ENCODE measurements at regions not wholly inside any gene's neighbourhood (a gene's known extent, or its start where the extent isn't known, plus 50 kb on each side); places are given as distances from the start of the nearest gene placed in this dataset.

DNA sequence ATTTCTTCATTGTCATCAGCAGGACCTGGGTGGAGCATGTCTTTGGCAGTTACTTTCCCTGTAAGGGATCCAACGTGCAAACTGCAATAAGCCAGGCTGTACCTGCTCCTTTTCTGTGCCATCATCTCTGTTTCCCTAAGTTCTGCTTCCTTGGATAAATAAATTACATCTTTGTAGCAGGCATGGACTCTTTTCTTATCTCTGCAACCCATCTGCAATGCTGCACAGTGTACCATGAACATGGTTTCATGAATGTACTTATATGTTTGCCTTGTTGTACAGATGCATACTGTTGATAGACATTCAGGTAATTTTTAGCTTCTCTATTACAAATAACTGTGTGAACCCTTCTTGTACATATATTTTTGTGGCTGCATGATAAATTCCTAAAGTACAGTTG lies 616.7 kb upstream of the PIK3C3 start:
- no peak for DNase-seq

DNA sequence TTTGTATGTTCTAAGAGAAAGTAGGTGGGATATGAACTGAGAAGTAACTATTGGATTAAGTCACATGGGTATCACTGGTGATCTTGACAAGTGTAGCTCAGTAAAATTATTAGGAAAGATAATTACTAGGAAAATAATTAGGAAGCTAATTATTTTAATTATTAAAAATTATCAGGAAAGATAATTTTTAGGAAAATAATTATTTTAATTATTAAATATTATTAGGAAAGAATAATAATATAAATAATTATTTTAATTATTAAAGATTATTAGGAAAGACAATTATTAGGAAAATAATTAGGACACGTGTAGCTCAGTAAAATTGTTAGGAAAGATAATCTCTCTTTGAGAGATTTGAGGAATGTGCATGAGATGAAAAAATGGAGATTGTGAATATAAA lies 623.4 kb upstream of the PIK3C3 start:
- no peak for DNase-seq

DNA sequence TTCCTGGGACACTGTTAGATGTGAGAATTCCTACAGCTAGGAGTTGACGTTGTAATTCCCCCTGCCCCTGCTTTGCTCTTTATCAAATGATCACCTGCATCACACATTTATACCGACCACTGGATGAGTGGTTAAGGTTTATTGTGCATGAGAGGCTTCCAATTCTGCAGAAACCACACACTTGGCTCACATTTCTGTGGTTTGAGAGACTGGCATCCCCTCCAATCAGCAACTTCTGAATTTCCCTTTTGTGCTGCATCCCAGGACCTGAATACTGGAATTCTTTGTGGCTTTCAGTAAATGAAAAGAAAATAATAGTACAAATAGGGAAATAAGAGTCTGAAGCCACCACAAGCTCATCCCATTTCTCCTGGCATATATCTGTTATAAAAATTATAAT lies 628.7 kb upstream of the PIK3C3 start:
- DNase-seq: no peak

DNA sequence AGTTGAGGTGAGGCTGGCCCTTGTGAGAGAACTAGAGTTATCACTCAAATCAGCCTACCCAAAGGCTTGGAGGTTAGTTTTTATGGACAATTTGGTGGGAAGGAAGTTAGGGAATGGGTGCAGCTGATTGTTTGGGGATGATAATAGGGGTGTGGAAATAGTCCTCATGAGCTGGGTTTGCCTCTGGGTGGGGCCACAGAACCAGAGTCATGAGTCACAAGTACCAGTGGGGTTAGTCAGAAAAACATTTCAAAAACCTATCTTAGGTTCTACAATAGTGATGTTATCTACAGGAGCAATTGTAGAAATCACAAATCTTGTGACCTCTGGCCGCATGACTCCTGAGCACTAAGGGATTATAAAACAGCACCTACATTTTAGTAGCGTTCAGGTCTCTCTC lies 630.1 kb upstream of the PIK3C3 start:
- DNase-seq: no peak

DNA sequence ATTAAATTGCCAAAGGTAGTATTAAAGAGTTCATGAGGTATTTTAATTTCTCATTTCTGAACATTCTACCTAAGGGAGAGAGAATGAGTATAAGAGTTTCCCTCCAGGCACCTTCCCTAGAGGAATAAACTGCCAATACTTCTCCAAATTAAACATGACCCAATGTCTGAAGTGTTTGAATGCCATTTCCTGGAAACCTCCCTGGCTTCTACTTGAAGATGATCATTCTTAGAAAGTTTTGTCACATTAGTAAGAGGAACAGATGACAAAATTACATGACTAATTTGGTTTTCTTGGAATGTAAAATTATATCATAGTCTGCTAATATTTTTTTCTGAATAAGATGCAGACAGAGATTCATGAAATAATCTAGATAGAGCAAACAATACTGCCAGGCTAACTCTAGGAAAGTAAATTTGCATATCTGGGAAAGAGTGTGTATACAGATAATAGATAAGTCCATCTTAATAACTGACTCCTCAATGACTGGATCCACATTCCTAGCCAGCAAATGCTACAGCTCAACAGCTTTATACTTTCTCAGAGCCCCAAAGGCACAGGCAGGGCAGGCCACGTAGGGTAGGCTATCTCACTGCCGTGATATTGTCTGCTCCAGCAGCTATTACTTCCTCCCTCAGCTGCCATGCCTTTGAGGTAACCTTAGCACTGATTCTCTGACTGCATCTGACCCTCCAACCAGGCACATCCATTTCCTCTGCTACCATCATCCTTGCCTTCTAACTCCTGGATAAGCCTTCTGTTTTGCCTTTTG lies 630.8 kb upstream of the PIK3C3 start:
- DNase-seq: no peak

DNA sequence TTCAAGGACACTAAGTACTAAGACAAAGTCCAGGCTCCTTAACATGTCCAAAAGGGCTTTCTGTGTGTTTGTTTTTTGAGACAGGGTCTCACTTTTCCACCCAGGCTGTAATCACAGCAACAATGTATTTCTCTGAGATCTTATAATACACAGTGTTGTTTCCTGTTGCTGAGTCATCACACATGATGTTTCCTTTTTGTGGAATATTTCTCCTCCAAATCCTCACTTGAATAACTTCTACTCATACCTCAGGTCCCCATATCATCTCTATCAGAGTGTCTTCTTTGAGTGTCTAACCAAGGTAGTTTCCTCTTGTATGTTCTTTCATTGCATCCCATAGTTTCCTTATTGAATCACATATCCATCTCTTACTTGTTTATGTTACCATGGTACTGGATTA lies 632.0 kb upstream of the PIK3C3 start:
- DNase-seq: no peak

DNA sequence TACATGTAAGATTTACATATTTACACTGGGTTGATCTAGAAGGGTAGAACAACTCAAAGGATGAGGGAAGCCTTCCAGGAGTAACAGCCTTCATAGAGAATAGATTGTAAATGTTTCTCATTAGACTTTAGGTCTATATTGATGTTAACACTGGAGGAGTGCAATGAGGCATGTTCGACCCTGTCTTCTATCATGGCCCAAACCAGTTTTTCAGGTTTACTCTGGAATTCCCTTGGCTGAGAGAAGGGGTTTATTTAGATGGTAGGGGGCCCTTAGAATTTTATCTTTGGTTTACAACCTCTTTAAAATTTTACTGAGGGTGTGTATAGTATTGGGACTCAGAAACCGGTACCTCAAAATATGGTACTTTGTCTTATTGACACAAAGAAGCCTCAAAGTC lies 634.9 kb upstream of the PIK3C3 start:
- DNase-seq: no peak

DNA sequence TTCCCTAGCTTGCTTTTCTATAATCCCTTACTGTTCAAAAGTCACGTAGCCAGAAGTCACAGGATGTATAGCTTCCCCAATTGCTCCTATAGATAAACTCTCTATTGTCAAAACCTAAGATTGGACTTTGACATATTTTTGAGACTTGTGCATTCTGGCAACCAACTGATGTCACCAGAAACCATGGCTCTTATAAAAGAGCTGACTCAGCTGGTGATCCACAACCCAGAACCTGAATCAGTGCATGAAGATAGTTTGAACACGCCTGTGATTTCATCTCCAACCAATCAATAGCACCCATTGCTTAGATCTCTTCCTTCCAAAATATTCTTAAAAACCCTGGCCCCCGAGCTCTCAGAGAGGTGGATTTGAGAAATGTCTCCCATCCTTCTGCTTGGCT lies 639.9 kb upstream of the PIK3C3 start:
- no peak for DNase-seq

DNA sequence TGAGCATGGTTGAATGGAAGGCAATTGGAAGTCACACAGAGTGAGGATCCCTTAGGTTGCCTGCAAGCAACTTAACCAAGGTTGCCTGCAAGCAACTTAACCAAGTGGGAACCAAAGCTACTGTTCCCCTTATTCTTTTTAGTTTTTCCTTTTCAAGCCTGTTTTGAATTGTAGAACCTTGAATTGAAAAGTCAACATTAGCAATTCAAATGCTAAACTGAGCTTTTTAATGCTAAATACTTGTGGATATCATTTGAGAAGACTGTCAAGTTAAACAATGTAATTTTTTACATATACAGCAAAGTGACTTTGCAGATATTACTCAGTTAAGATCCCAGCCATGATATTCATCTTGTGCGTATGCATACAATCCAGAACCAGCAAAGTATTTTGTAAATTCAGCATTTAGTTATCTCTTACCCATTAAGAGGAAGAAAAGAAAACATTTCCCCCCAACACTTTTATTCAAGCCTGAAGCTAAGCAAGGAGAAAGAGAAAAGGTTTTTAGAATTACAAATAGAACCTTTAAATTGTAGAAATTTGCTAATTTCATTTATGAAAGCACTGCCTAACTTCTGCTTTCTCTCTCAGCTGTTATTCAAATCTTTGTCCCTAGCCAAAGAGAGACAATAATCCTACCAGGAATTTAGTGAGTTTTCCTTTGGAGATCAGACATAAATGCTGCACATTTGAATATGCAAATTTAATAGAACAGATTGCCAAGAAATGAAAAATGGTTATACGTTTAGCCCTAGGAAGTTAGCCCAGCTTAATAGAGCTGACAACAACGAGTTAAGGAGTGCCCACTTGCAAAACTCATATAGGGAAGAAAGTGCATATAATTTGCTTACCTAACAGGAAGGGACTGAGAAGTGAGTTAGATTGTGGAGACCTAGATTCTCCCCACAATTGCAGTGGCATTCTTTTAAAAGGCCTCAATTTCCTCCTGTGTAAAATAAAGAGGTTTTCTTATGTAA lies 643.2 kb upstream of the PIK3C3 start:
- DNase-seq: no peak

DNA sequence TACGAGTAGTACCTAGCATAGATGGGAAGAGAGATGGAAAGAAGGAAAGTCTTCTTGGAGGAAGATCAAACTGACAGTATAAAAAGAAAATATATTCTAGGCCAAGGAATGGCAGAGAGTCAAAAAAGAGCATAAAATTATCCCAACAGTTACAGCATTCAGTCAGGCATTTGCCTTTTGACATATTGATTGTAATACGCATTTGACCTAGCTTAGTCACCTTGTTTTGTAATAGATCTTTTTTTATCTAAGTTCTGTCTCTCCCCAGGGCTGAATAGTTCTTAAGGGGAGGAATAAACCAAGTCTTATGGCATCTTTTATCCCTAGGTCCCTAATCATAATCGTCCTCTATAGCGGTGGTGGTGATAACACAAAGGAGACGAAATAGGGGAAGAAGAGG lies 657.3 kb upstream of the PIK3C3 start:
- DNase-seq: no peak

DNA sequence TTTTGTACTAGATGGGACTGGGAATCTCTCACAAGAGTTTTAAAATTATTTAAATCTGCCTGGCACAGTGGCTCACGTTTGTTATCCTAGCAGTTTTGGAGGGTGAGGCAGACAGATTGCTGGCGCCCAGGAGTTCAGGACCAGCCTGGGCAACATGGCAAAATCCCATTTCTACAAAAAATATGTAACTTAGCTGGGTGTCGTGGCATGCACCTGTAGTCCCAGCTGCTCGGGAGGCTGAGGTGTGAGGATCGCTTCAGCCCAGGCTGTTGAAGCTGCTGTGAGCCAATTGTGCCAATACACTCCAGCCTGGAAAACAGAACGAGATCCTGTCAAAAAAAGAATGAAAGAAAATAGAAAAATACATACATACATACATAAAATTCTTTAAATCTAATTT lies 685.7 kb upstream of the PIK3C3 start:
- no peak for DNase-seq

DNA sequence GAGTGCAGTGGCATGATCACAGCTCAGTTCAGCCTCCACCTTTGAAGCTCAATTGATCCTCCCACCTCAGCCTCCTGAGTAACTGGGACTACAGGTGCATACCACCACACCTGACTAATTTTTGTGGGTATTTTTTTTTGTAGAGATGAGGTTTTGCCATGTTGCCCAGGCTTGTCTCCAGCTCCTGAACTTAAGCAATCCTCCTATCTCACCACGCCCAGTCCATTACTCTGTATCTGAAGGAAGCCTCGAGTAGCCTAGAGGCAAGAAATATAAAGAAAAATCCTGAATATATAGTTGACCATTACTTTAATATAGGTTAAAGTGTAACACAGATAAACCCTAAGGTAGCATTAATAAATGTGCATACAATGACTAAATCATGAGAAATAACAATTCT lies 686.8 kb upstream of the PIK3C3 start:
- no peak for DNase-seq

DNA sequence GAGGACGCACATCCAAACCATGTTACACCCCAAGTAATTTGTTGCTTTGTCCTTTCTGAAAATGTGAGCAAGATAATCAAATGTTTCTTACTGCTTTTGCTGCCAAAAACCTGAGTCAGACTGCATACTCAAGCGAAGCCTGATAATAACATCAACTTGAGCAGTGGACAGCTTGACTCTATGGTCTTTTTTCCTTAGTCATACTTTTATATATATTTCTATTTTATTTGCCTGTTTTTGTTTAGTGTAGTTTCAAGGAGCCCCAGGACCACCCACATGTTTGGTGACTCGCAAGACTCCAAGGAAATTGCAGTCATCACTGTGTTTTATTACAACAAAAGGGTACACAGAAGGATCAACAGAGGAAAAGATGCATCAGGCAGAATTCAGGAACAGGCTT lies 688.4 kb upstream of the PIK3C3 start:
- DNase-seq: no peak

DNA sequence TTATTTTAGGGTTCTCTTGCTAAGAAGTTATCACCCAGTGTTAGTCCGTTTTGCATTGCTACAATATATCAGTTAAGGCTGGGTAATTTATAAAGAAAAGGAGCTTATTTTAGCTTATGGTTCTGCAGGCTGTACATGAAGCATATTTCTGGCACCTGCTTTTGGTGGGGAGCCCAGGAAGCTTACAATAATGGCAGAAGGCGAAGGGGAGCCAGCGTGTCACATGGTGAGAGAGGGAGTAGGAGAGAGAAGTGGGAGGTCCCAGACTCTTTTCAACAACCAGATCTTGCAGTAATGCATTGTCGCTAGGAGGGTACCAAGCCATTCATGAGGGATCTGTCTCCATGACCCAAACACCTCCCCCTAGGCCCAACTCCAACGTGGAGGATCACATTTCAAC lies 688.8 kb upstream of the PIK3C3 start:
- no peak for DNase-seq

DNA sequence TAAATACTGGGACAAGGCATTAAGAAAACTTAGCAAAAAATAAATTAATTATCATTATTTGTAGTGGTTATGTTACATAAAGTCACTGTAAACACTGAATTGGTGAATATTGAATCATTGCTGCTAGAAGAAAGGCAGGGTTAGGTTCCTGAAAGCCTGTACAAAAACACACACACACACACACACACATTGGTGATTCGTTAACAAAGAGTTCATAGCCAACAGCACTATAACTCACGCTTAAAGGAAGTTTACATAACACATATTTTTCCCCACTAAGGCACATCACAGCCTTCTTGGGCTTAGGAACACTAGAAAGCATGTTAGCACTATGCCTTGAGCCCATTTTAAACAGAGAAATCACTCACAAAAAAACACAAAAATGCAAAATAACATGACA lies 690.0 kb upstream of the PIK3C3 start:
- no peak for DNase-seq

DNA sequence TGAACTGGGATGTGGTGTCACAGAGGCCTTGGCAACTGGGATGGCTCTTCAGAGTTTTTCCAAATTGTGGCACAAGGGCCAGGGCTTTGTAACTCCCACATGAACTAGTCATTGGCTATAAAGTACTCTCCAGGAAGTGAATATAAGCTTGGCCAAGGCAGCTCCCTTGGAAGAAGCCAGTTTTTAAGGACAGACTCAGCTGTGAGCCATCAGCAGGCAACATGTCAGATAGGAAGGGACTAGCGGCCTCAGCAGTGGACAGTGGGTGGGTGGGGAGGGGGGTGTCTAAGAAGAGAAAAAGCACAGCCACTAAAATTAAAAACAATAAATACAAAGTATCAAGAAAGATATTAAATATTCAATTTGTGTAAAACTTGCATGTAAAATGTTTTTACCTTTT lies 691.1 kb upstream of the PIK3C3 start:
- no peak for DNase-seq

DNA sequence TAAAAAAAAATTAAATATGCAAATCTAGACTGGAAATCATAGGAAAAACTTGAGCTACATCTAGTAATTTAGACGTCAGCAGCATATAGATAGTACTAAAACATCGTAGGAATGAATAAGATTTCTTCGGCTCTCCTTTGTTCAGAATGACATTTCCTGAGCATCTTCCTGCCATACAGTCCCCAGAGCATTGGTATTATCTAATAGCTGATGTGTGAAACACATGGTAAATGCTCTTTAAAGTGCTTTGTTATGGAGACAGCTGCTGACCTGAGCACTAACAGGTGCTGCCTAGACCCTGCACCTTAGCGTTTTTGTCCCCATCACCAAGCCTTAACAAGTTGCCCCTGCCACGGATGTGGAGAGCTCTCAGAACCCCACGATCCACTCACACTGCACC lies 692.3 kb upstream of the PIK3C3 start:
- no peak for DNase-seq

DNA sequence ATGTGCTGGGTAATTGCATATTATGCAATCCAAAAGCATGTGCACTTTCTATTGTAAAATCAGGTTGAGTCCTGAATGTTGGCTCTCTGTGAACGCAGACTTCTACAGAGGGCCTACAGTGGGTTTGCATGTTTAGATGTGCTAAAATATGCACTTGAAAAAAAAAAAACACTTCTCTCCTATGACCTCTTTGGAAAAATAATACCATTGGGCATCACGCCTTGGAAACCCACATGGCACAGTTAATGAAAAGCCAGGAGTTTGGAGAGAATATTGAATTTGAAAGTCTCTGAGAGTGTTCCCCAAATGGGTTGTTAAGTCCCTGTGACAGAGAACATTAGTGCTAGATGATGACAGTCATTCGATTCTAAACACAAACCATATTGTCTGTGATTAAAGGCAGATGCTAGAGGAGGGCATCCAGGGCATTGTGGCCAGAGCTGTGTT lies 710.4 kb upstream of the PIK3C3 start:
- DNase-seq: no peak

DNA sequence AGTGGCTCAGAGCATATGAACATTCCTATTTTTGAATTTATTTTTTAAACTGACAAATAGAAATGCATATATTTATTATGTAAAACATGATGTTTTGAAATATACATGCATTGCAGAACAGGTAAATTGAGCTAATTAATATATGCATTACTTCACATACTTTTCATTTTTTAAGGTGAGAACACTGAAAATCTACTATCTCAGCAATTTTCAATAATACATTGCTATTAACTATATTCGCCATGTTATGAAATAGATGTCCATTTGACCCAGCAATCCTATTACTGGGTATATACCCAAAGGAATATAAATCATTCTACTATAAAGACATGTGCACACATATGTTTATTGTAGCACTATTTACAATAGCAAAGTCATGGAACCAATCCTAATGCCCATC lies 717.7 kb upstream of the PIK3C3 start:
- DNase-seq: no peak

DNA sequence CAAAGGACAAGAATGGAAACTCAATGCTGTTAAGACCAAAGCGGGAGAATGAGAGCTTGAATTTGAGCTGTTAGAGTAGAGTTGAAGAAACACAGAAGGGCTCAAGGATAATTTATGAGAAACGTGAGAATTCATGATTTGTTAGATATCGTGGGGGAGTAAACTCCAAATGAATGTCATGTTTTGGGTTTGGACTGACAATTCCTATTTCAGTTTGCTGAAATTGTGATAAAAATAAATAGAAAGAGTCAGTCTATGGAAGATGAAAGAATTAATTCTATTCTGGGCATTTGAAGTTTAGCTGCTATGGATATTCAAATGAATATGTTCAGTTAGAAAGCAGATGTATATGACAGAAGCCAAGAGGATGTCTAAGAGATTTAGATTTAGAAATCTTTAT lies 723.4 kb upstream of the PIK3C3 start:
- no peak for DNase-seq

DNA sequence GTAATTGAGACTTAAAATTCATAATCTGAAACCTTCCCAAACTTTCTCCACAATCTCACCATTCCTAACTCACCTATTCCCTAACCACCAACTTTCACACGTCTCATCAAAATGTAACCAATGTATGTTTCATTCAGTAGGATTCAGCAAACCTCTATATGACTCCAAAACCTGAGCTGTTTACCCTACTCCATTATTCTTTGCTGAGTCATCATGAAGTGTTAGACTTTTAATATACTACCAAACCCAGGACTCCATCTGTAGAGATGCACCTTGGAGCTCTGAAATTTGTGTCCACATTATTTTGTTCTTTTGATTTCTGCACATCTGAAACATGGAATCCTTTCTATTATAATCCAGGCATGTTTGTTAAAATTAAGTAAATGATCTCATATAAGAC lies 727.0 kb upstream of the PIK3C3 start:
- no peak for DNase-seq

DNA sequence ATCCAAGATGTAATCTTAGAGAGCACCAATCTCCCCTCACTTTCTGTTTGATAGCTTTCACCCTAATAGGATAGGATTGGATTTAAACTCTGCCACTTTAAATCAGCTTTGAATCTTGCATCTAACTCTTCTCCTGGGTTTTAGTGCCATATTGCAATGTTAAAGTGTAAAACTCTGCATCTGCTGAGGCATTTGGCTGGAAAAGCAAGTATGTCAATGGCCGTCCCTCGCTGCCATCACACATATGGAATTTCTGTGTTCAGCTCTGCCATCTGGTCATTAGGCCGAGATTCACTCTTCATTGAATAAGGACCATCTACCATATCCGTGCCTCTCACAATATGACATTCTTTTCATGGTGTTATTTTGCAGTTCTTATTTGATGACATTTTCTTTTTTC lies 728.1 kb upstream of the PIK3C3 start:
- DNase-seq: no peak

DNA sequence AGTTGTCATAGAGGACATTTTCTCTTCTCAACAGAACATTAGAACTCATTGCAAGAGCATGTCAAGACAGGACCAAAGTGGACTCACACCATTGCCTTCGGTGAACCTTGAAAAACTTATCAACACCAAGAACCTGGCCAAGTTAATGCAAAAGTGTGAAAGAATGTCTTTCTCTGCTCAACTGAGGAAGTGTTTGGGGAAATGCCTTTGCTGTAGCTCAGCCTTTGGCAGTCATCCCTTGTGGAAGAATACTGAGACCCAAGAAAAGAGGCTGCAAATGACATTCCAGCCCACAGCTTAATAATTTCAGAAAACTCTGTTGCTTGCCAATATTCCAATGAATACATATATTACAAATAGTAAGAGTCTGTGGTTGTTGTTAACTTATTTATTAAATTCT lies 728.8 kb upstream of the PIK3C3 start:
- DNase-seq: no peak

DNA sequence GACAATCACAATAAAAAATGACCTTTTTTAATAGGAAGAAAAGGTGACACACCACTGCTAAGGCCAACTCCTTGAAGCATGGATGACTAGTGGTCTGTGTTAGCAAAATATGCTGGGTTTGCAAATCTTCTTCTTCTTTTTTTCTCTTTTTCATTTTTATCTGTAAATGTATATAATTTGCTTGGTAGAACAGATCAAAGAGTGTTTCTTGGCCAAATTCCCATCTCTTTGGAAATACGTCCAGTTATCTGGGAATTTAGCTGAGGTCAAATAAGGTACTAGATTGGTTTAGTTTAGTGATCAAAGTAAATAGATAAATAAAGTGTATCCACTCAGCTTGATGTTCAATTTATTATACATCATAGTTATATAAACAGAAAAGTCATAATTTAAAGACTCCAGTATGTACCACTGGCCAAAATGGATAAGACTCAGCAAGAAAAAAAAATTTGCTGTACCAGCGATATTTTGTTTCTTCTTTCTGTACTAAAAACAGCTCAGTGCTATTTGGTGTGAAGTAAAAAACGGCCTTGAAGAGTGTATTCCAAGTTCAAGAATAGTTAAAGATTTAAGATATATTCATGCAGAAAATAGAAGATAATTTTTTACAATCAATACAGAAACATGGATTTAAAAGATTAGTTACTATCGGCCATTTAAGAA lies 738.6 kb upstream of the PIK3C3 start:
- DNase-seq: no peak

Measured in hematopoietic multipotent progenitor cell treated with erythropoietin and hydrocortisone succinate and interleukin-3 and kit ligand, for 6 days (in vitro differentiated cells).